ENCODE measurements at regions not wholly inside any gene's neighbourhood (a gene's known extent, or its start where the extent isn't known, plus 50 kb on each side); places are given as distances from the start of the nearest gene placed in this dataset.
"Not testable (repeated sequence)": the region's sequence is repeated elsewhere in the genome, so short reads cannot be mapped to it uniquely, and the experiment has no call there.

DNA sequence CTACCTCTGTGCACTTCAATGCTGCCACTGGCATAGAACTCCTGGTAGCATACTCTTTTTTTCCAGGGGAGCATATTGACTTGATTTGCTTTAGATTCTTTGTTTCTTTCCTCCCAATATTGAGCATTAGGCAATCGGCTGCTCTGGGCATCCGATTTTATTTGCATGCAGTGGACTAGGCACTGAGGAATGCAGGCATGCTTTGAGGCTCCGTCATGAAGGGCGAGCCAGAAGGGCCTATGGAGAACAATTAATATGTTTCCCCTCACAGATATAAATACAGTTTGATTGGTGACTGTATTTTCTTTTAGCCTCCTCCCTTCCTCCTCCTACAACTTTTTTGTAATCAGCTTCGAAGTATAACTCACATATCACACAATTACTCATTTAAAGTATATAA lies 1918.2 kb downstream of the KHDRBS2 start:
- TF ChIP-seq CTCF (IDR thresholded peaks at IDR 0.05 in 8 of 11, conservative IDR thresholded peaks at IDR 0.05 in 3 of 11); POLR2AphosphoS5 (IDR thresholded peaks at IDR 0.05); POLR2A (IDR thresholded peaks at IDR 0.05): not testable (repeated sequence)

All from spleen (tissue), 7 donors.